ENCODE measurements at regions not wholly inside any gene's neighbourhood (a gene's known extent, or its start where the extent isn't known, plus 50 kb on each side); places are given as distances from the start of the nearest gene placed in this dataset.

- peak overlapping the region in 1 of 2 donors; percentile 54 for H3K27ac ChIP-seq (ENCODE audit: low read depth in 2 of 2, low read length in 2 of 2)
- peak overlapping the region in 2 of 3 donors; percentile 9 to 93 for H3K9ac ChIP-seq (ENCODE audit: low read length in 3 of 3)
- FAIRE-seq (no peak), DNase-seq (peak in 2 of 5 donors; percentile 10 to 39)
- no peaks in the 10 kb centered on the region for H3K36me3 ChIP-seq (ENCODE audit: control insufficient read depth in 2 of 3, insufficient read depth in 3 of 3, low read length in 3 of 3)
- H3K27me3 ChIP-seq (ENCODE audit: control insufficient read depth, insufficient read depth, low read length): no peaks in the 10 kb centered on the region
- TF ChIP-seq CTCF (IDR thresholded peaks at IDR 0.05; ENCODE audit: borderline replicate concordance, extremely low read depth, insufficient read depth): no peak
- no peaks in the 10 kb centered on the region for H3K9me3 ChIP-seq (ENCODE audit: control insufficient read depth in 2 of 3, insufficient read depth in 1 of 3, low read length in 3 of 3)
- H3K4me3 ChIP-seq (ENCODE audit: low read length in 3 of 3): peak overlapping the region; percentile 78 to 97 (median 92)
- intact Hi-C loops (cut with DNase I): no loop called here
- H3K4me1 ChIP-seq (ENCODE audit: control insufficient read depth in 2 of 3, insufficient read depth in 2 of 3, low read depth in 1 of 3, low read length in 3 of 3): peaks cover 2 to 9% (median 4%) of the 10 kb centered on the region in 3 donors
These were observed 296.1 kb downstream of the PTPRC start for GRCh38 chr1:198934901-198935305.

GRCh38 chr1:198935306-198935921 is 296.6 kb downstream of the PTPRC start:
- Histone ChIP-seq H3K4me3 (ENCODE audit: low read length in 3 of 3) (peak overlapping the region; percentile 78 to 97 (median 92)), H3K4me1 (ENCODE audit: control insufficient read depth in 2 of 3, insufficient read depth in 2 of 3, low read depth in 1 of 3, low read length in 3 of 3) (peaks cover 0 to 9% (median 4%) of the 10 kb centered on the region in 3 donors), H3K9ac (ENCODE audit: low read length in 3 of 3) (peak overlapping the region in 2 of 3 donors; percentile 13 to 93), H3K27ac (ENCODE audit: low read depth in 2 of 2, low read length in 2 of 2) (peak overlapping the region in 1 of 2 donors; percentile 54), H3K9me3 (ENCODE audit: control insufficient read depth in 2 of 3, insufficient read depth in 1 of 3, low read length in 3 of 3) (no peaks in the 10 kb centered on the region), H3K27me3 (ENCODE audit: control insufficient read depth, insufficient read depth, low read length) (no peaks in the 10 kb centered on the region), H3K36me3 (ENCODE audit: control insufficient read depth in 2 of 3, insufficient read depth in 3 of 3, low read length in 3 of 3) (no peaks in the 10 kb centered on the region)
- FAIRE-seq (no peak), DNase-seq (peak; percentile 79 to 95 (median 85))
- no peak for TF ChIP-seq CTCF (IDR thresholded peaks at IDR 0.05; ENCODE audit: borderline replicate concordance, extremely low read depth, insufficient read depth)
- intact Hi-C loops (cut with DNase I): no loop called here

- FAIRE-seq: no peak
- no peaks in the 10 kb centered on the region for H3K9me3 ChIP-seq (ENCODE audit: control insufficient read depth in 2 of 3, insufficient read depth in 1 of 3, low read length in 3 of 3)
- H3K27me3 ChIP-seq (ENCODE audit: control insufficient read depth, insufficient read depth, low read length): no peaks in the 10 kb centered on the region
- H3K36me3 ChIP-seq (ENCODE audit: control insufficient read depth in 2 of 3, insufficient read depth in 3 of 3, low read length in 3 of 3): no peaks in the 10 kb centered on the region
- DNase-seq: peak in 3 of 5 donors; percentile 21 to 72 (median 48)
- intact Hi-C loops (cut with DNase I): no loop called here
- no peak for TF ChIP-seq CTCF (IDR thresholded peaks at IDR 0.05; ENCODE audit: borderline replicate concordance, extremely low read depth, insufficient read depth)
- peaks cover 0 to 9% (median 4%) of the 10 kb centered on the region in 3 donors for H3K4me1 ChIP-seq (ENCODE audit: control insufficient read depth in 2 of 3, insufficient read depth in 2 of 3, low read depth in 1 of 3, low read length in 3 of 3)
- H3K4me3 ChIP-seq (ENCODE audit: low read length in 3 of 3): peak overlapping the region; percentile 78 to 97 (median 92)
- H3K9ac ChIP-seq (ENCODE audit: low read length in 3 of 3): peak overlapping the region; percentile 14 to 93 (median 57)
- H3K27ac ChIP-seq (ENCODE audit: low read depth in 2 of 2, low read length in 2 of 2): peak overlapping the region in 1 of 2 donors; percentile 59
These were observed 297.7 kb downstream of the PTPRC start for GRCh38 chr1:198936371-198937083.

All from kidney (tissue), 13 donors.